ENCODE measurements at regions not wholly inside any gene's neighbourhood (a gene's known extent, or its start where the extent isn't known, plus 50 kb on each side); places are given as distances from the start of the nearest gene placed in this dataset.
"Not testable (repeated sequence)": the region's sequence is repeated elsewhere in the genome, so short reads cannot be mapped to it uniquely, and the experiment has no call there.

DNA sequence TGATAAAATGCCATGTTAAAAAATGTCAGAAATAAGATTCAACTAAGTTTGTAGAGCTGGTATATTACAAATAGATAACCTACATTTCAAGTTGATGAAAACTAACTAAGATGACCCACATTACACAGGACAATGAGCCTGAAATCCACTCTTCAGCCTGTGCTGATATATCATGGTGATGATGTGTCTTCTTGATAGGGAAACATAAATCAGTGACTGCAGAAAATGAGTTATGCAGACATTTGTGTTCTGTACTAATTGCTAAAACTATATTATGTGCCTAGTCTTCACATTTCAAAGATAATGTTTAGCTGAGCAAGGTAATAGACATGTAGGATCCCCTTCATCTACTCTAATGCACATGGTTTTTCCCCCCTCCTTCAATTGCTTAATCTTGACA lies 331.6 kb upstream of the F9 start:
- no peak for DNase-seq

DNA sequence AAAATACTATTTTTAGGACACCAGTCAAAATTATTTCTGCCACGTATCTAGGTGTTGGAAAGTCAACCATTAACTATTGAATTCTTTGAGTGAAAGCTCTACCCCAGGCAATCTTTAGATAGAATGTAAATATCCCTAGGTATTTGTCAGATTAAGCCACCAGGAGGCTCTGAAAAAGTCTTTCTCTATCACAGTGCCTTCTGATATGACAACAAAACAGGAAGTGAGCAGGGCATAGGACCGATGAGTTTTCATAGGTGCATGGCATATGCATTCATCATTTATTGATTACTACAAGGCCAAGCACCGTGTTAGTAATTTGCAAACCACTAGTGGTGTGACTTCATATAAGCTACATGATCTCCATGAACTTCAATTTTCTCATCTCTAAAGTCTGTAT lies 333.6 kb upstream of the F9 start:
- no peak for DNase-seq

DNA sequence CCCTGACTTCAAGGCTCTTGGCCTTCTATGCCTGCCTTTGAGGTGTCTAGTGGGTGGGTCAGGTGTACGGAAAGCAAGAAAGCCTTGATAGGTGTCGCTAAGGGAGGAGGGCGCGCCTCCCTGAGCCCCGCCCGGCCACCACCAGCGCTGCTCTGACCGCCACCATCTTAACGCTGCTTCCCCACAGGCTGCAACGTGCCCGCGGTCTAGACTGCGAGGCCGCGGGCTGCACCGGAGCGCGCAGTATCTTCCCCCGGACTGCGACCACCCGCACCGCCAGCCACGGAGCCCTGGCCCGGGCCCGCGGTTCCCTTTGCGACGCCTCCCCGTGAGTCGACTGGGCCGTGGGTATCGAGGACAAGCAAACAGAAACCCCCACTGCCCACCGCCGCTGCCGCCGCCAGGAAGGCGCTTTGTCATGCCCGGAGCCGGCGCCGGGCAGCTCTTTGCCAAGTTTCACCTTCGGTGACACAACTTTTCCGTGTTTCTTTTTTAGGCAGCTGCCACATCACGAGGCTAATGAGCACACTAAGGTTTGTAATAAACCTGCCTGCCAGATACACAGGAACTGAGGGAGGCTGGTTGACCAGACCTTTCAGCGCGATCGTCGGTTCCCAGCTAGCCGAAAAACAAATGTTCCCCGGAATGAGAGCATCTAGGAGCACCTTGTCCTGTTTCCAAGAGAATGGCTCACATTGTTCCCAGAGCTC lies 335.8 kb upstream of the F9 start:
- DNase-seq, result no peak

DNA sequence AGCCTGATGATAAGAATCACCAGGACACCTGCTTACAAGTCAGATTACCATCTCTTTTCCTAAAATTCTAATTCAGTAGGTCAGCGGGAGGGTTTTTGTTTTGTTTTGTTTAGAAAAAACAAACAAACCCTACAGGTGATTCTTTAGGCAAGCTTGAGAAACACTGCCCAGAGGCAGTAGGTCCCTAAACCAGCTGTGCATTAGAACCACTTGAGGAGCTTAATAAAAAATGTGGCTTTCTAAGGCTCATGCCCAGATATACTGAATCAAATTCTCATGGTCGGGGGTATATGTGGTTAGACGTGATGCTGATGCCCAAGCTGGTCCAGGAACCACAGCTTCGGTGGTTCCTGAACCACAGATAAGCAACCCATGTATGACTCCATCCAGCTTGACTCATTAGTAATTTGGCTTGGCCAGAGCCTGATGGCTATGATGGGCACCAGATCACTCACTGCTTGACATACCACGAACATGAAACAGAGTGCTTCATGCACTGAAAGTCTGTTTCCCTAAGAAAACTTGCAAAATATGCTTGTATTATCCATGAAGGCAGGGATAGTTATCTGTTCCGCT lies 338.1 kb upstream of the F9 start:
- no peak for DNase-seq

DNA sequence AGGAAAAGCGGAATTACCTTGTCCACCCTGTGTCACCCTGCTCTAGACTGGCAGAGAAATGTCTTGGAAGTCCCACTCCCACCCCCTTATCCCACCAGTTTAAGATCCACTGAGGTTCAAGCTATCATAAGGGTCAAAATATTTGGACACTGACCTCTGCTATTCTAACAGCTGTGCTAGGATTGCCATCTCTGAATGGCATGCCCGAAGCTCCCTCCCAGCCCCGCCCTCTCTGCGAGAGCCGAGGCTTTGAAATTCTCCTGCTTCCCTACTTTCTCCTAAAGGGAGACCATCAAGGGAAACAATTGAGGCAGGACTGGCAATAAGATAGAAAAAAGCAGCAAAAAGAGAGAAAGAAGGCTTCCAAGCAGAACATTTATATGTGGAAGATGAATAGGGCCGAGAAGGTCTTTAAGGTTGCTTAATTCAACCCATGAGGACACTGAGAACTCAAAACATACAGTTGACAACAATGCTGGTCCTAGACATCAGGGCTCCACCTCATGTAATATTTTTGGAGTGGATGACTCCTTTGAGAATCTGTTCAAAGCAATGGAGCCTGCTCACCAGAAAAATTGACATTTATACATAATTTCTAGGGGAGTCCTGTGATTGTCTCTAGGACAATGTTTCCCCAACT lies 338.7 kb upstream of the F9 start:
- no peak for DNase-seq

DNA sequence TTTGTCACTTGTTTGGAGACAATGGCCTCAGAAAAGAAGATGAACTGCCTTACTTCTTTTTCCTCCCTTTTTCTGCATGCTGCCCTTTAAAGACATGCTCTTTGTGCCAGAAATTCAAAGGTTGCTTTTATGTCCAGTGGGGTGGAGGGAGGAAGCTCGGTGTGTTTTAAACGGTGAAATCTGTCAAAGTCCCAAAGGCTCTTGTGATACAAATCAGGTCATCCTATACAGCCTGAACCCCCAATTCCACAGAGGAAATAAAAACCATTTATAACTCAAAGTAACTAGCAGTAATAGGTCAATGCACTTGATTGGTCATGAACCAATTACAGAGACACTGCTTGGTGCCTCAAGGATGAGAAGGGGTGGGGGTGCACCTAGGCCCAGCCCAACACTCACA lies 339.3 kb upstream of the F9 start:
- DNase-seq, result no peak

DNA sequence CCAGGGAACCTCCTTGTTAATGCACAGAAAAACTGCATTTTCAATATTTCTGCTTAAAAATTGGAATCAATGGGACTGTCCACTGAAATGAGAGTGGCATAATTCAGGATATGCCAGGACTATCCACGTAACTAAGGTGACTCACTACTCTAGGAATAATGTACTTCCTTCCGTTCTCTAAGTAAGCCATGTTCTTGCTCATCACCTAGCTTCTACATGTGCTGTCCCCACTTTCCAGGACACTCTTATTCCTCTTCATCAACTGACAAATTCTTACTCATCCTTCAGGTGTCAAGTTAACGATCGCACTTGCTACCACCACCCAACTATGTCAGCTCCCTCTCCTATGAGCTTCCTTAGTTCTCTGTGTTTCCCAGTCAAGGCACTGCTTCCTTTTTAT lies 342.8 kb upstream of the F9 start:
- DNase-seq, result no peak

DNA sequence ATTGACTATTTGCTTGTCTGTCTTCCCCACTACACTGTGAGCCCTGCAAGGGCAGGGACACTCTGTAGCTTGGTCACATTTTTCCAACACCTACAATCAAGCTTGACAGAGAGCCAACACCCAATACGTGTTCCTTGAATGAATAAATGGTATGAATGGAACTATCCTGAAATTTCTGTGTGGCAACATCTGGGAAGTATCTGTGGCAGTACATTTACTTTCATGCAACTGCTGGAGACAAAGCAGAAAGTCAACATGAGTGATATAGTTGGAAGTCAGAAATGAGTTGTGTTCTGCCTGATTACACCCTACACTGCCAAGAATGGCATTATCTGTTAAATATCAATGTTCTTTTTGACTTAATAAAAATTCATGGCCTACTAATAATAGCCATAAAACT lies 343.5 kb upstream of the F9 start:
- DNase-seq, result no peak

DNA sequence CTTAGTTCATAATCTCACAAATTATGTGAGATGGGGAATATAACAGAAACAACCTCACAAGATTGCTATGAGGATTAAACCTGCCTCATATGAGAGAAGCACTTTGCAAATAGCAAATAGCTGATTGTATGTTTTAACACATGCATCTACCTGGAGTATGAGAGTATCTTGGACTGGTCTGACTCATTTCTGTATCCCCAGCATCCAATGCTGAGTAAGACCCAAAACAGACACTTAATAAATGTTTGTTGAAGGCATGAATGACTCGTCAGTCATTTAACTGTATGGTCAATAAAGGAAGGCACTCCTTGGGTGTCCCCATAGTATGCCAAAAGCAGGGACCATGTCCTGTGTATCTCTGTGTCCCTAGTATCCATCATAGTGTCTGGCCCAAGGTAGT lies 350.9 kb upstream of the F9 start:
- no peak for DNase-seq

DNA sequence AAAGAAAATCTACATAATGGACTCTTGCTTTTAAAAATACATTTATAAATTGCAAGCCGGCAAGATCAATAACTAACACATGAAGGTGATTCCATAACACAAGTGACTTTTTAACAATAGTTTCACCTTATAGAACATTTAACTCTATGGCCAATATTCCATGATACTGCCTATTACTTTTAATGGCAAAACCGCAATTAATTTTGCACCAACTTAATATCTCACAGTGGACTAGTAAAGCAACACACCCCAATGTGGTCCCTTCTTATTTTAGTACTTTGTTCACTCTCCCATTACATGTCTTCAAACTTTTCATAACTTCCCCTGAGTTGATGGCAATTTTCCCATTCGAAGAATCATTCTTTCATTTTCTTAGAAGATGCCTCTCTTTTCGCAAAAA lies 351.6 kb upstream of the F9 start:
- DNase-seq, result no peak

DNA sequence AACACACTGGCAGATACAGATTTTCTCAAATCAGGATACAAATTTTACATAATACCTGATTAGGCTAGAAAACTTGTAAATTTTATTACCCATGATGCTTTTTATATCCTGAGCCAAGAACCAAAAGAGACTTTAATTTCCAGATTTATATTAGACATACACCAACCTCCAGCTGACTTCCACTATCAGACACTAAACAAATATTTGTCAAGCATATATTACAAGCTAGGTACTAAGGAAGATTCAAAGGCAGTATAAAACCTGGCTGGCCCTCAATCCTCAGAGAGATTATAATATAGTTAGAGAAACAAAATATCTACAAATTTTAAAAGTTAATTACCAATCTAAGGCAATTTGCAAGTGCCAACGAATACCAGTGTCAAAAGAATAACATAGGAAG lies 357.8 kb upstream of the F9 start:
- DNase-seq, result no peak

DNA sequence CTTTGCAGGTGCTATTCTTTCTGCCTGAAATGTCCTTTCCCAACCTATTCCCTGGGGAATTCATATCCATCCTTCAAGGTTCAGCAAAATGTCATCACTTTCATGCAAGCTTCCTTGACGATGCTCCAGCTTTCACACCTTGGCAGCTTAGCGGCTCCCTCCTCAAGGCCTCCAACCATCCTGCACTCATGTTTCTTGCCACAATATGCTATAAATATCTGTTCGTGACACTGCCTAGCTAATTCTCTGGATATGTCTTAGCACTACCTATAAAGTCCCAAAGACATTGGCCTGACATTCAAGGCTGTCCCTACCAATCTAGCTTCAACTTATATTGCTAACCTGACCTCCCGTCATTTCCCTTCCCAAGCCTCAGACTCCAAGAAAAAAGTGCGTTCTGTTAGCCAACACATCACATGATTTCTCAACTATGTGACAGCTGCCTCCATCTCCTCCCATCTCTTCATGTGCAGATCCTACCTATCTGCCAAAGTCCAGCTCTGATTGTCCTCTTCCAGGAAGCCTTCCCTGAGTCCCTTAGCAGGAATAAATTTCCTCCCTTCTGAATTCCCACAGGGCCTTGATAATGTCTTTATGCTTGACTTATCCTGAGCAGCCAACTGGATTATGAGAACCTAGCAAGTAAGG lies 359.9 kb upstream of the F9 start:
- no peak for DNase-seq

DNA sequence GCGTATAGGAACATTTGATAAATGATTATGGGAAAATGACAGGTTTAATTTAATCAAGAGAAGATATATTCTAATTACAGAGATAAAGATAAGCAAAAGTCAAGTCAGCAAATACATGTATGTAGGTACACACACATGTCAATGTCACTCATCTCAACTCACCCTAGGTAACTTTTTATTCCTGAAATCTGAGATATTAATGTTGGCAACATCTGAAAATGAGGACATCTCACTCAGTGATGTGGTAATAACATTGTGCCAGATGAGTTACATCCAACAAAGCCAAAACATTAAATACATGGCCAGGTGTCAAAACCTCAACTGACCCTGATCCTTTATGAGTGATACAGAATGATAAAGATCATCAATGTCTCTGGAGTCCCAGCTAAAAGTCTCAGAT lies 363.3 kb upstream of the F9 start:
- DNase-seq, result no peak

DNA sequence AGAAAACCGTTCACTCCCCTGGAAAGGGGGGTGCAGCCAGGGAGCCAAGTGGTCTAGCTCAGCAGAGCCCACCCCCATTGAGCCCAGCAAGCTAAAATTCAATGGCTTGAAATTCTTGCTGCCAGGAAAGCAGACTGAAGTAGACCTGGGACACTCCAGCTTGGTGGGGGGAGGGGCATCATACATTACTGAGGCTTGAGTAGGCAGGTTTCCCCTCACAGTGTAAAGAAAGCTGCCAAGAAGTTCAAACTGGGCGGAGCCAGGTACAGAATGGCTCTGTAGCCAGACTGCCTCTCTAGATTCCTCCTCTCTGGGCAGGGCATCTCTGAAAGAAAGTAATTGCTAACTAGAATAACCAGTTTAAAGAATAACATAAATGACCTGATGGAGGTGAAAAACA lies 372.3 kb upstream of the F9 start:
- no peak for DNase-seq

DNA sequence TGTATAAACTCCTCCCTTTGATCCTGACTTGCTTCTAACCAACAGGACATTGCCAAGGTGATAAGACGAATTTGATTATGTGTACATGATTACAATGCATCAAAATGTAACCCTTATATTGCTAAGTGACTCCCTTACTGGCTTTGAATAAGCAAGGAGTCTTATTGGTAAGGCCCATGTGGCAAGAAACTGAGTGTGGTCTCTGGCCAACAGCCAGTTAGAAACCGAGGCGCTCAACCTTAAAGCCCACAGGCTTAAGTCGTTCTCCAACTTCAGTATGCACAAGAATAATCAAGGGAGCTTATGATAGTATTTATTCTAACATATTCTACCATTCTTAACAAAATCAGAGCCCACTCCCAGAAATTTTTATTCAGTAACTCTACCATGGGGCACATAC lies 374.2 kb upstream of the F9 start:
- DNase-seq, result no peak

DNA sequence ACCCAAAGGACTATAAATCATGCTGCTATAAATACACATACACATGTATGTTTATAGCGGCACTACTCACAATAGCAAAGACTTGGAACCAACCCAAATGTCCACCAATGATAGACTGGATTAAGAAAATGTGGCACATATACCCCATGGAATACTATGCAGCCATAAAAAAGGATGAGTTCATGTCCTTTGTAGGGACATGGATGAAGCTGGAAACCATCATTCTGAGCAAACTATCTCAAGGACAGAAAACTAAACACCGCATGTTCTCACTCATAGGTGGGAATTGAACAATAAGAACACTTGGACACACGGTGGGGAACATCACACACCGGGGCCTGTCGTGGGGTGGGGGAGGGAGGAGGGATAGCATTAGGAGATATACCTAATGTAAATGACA lies 383.9 kb upstream of the F9 start:
- DNase-seq, result not testable (repeated sequence)

DNA sequence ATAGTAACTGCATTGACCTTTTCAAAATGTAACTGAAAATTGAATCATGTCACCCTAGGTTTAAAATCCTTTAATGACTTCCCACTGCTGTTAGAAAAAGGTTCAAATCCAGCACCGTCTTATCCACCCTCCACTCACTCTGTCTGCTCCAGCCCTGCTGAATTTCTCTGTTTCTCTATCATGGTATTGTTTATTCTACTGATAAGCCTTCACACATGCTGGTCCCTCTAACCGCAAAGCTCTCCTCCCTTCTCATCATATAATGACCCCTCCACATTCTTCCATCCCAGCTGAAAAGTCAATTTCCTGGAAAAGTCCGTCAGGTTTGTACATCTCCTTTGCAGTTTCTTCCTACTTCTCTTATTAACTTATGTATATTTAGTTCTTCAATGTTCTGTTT lies 389.2 kb upstream of the F9 start:
- no peak for DNase-seq

DNA sequence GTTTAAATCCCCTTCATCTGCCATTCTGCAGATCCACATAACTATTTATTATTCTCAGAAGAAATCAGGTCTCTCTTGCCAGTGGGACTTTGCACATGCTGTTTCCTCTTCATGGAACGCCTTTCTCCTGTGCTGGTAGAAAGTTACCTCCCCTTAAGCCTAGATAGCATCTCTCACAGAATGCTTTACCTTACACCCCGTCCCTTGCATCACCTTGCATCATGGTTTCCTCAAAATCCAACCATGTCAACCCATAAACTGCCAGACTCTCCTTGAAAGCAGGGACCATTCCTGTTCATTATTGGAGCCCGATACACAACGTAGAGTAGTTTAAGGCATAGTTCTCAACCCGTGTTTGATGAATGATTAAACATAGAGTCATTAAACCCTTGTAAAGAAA lies 396.2 kb upstream of the F9 start:
- DNase-seq, result no peak

DNA sequence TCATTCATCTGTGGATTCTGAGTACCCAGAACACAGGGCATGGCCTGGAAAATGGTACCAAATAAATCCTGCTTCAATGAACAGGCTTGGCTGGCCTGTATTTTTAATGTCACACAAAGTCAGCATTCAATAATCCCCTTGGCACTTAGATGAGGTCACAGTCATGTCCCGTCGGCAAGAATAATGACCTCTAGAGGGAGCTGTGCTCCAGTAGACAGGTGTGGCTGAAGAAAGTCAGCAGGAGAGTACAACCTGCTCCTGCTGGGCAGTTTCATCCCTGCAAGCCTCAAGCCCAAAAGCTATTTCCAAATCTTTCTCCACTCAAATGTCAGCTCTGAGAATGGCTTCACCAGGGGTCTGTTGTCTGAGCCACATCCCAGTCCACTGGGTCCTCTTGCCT lies 404.0 kb upstream of the F9 start:
- DNase-seq, result peak; percentile 0

DNA sequence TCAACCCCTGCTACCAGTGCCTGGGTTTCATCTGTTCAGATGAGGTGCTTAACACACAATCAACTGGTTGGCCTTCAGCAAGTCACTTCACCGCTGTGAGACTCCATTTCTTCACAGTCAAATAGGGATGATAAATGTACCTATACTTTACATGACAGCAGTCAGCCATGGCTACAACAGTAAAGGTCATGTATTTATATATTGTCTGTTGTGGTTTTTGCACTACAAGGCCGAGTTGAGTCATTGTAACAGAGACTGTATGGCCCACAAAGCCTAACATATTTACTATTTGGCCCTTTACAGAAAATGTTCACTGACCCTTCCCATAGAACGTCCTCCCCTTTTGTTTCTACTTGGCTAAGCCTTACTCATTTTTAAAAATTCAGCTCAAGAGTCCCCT lies 404.6 kb upstream of the F9 start:
- DNase-seq, result no peak

DNA sequence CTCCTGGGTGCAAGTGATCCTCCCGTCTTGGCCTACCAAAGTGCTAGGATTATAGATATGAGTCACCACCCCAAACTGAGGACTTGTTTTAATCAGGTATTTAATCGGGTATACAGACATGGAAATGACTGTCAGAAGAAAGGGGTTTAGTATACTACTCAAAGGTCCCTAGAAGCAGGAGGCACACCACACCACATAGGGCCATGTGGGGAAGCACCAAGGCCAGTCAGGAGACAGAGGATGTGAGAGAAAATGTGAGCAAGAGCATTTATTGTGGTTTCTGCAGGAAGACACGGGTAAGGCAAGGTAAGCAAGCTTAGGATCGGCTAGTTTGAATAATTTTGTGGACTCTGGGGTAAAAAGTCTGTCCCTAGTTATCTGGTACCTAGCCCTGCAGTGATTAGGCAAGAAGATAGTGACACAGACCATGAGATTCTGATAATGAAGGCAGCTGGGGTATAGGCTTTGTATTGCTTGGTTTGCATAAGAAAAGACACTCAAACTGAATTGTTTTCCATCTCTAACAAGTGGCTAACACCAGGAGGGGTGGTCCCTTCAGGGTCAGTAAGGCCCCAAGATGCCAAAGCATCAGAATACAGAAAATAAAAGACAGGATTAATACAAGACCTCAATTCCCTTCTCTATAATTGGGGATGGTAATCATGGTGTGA lies 408.8 kb upstream of the F9 start:
- no peak for DNase-seq

DNA sequence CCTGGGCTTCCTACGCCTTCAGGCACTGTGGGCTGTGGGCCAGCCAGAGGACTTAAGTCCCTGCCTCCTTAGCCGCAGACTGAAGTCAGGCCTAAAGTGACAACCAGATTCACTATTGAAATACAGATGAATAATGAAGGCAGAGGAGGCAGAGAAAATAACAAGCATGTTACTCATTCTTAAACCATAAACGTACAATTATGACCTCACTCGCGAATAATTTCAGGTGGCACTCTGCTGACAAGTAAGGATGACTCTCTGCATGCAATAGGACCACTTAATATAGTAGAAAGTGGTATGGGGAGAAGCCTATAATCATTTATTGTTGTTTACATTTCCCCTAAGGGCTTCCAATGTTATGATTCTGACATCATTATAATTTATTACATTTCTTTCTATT lies 409.2 kb upstream of the FGF13 start:
- no peak for DNase-seq

DNA sequence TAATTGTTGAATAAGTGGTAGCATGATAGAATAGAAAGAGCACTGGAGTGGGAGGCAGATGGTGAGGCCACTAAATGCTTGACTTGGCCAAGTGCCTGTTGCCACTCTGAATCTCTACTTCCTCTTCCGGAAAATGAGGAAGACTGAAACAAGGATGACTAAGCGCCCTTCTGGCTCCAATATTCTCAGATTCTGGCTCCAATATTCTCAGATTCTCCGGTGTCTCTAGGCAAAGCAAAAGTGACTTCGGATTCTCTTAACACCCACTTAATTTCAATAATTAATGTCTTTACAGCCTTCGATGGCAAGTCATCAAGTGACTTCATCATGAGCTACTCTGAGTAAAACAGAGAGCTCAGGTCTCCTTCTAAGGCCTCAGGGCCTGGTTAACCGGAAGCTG lies 402.2 kb upstream of the FGF13 start:
- no peak for DNase-seq

DNA sequence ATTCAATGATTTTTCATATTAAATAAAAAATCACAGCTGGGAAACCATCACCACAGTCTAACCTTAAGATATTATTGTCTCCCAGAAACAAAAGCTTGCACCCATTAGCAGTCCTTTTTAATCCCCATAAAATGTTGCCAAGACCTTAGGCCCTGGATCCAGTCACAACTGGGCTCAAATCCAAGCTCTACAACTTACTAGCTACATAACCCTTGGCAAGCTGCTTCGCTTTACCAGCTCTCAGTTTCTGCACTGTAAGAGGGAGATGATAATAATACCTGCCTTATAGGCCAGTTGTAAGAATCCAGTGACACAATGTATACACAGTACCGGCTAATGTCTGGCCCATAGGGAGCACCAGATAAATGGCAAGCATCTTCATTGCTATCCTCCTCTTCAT lies 400.9 kb upstream of the FGF13 start:
- DNase-seq, result no peak
